CD1c-positive myeloid dendritic cell (primary cell): ENCODE measurements at regions not wholly inside any gene's neighbourhood (a gene's known extent, or its start where the extent isn't known, plus 50 kb on each side); places are given as distances from the start of the nearest gene placed in this dataset.

Experiments used
- DNase-seq: peaks from one replicate; pipeline ENCODE4 v3.0.0-alpha.2; 2016; ENCODE audit errors: extremely low spot score

GRCh38 chr2:163541943-163542342 lies 193.9 kb downstream of the FIGN start:
- DNase-seq = no peak

- no peak for DNase-seq
These were observed 194.3 kb downstream of the FIGN start for GRCh38 chr2:163541495-163541894.

GRCh38 chr2:163528640-163529217 lies 207.1 kb downstream of the FIGN start:
- no peak for DNase-seq

GRCh38 chr2:163527381-163527780 lies 208.4 kb downstream of the FIGN start:
- no peak for DNase-seq

GRCh38 chr2:163518762-163519161 lies 217.0 kb downstream of the FIGN start:
- DNase-seq = no peak

- no peak for DNase-seq
These were observed 220.0 kb downstream of the FIGN start for GRCh38 chr2:163515836-163516235.

- no peak for DNase-seq
These were observed 230.5 kb downstream of the FIGN start for GRCh38 chr2:163505281-163505680.

GRCh38 chr2:163493359-163494298 lies 242.2 kb downstream of the FIGN start:
- no peak for DNase-seq

- DNase-seq = no peak
These were observed 244.0 kb downstream of the FIGN start for GRCh38 chr2:163491850-163492249.

GRCh38 chr2:163490281-163490680 lies 245.5 kb downstream of the FIGN start:
- DNase-seq = no peak

GRCh38 chr2:163481515-163481914 lies 254.3 kb downstream of the FIGN start:
- DNase-seq = no peak

- no peak for DNase-seq
These were observed 256.2 kb downstream of the FIGN start for GRCh38 chr2:163479599-163479998.

GRCh38 chr2:163475815-163476214 lies 260.0 kb downstream of the FIGN start:
- DNase-seq = no peak

GRCh38 chr2:163474889-163475288 lies 260.9 kb downstream of the FIGN start:
- no peak for DNase-seq

GRCh38 chr2:163474319-163474744 lies 261.5 kb downstream of the FIGN start:
- no peak for DNase-seq

GRCh38 chr2:163471947-163472346 lies 263.9 kb downstream of the FIGN start:
- no peak for DNase-seq

GRCh38 chr2:163469561-163469962 lies 266.2 kb downstream of the FIGN start:
- DNase-seq = no peak

- no peak for DNase-seq
These were observed 268.6 kb downstream of the FIGN start for GRCh38 chr2:163467251-163467630.

- DNase-seq = no peak
These were observed 269.2 kb downstream of the FIGN start for GRCh38 chr2:163466331-163467250.

GRCh38 chr2:163465440-163465839 lies 270.4 kb downstream of the FIGN start:
- DNase-seq = no peak

GRCh38 chr2:163463411-163463810 lies 272.4 kb downstream of the FIGN start:
- DNase-seq = no peak

- DNase-seq = no peak
These were observed 272.8 kb downstream of the FIGN start for GRCh38 chr2:163462993-163463392.
